Stimulated activated CD4-positive, alpha-beta T cell treated with anti-CD3 and anti-CD28 coated beads, Interleukin-15, amount 100 ng/mL, for 1 hour (primary cell): ENCODE measurements at regions not wholly inside any gene's neighbourhood (a gene's known extent, or its start where the extent isn't known, plus 50 kb on each side); places are given as distances from the start of the nearest gene placed in this dataset.
"Not testable (repeated sequence)": the region's sequence is repeated elsewhere in the genome, so short reads cannot be mapped to it uniquely, and the experiment has no call there.

ENCODE experiments used
- DNase-seq, 2 donors: peaks; one replicate each; pipeline ENCODE4 v3.0.0-alpha.2; 2020; ENCODE audit warnings: low read depth in 1 of 2, low spot score in 1 of 2

DNA sequence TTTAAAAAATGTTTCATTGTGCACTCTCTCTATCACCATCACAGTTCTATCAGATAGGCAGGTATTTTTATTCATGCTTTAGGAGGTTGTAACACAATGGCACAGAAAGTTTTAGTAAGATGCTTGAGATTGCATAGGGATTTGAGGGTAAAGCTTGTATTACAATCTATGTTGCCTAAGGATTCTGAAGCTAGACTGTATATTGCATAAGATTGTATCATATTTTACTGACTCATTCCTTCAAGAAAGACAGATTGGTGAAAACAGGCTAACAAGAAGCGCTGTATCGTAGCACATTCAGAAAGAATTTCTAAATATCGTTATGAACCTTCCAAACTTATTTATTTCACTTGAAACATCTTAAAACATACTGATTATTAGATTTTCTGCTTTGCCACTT is 577.7 kb downstream of the EBF1 start:
- no peak for DNase-seq

DNA sequence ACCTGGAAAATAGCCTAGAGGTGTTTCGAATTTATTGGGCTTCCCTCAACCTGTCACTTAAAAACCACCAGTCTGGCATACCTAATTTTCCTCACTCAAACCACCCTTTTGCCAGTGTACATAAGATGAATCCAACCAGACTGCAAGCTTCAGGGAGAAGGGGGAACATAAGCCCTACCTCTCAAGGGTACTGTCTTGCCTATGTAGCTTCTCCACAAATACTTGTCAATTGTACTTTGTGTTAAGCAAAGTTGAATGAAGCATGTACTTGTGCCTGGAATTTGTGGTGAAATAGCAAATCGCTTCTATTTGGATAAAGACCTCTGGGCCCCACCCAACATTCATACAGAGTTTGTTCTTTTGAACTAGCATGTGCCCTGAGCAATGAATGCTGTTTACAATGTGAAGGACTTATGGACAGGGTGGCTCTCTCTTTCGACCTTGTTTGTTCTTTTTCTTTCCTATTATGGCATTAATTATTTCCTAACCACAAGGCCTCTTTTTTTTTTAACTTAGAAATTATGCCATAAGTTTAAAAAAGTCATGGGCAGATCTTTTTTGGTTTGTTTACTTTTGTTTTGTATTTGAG is 580.2 kb downstream of the EBF1 start:
- no peak for DNase-seq

DNA sequence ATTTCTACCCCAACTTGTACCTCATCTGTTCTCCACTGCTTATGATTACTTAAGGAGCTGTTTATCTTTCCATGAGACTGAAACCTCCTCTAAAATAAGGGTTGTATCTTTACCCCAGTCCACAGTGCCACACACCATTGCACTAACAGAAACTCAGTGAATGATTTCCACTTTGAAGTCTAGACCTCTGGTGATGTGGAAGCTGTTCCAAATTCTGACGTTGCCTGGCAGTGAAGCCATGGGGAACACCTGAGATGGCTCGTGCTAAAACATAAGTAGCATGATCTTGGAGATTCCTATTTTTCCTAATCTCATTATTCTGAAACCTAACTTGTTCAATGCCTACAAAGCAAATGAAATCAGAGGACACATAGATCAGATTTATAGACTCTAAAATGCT is 583.2 kb downstream of the EBF1 start:
- no peak for DNase-seq

DNA sequence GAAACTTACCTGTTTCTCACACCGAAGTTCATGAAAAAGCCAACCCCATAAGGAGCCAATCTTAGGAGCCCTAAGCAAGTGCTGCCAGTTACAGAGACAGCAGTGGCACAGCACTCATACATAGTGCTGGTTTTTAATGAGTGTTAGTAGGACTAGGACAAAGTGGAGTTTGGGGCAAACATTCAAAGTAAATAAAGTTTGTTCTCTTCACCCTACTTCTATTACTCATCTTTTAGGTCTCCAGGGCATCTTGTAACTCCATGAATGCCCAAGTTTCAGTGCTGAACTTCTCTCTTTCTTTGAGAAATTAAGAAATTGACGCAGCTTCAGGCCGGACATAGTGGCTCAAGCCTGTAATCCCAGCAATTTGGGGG is 584.7 kb downstream of the EBF1 start:
- no peak for DNase-seq

DNA sequence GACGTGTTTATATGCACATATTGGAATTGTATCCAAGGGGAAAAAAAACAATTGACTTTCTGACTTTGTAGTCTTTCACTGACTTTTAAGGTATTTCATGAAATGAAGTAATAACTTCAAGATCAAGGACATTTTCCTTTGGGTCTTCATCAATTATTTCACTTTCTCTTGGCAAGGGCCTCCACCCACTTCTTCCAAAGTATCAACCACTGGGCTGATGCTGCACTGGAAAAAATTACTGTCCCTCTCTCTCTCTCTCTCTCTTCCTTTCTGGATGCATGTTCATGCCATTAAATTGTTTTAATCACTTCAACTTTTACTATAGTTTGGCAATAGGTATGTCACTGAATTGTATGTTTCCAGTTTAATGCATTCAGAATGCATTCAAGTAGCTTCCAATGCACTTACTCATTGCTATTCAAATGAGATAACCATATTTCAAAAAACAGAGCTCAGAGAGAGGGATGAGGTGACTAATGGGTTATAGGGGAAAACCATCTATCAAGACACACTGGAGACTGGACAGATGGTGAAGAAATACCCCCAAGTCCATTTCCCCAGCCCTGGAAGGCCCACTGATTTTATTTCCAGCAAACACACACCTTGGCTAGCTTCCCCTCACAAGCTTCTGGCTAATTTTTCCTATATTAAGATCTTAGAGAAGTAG is 585.3 kb downstream of the EBF1 start:
- no peak for DNase-seq

DNA sequence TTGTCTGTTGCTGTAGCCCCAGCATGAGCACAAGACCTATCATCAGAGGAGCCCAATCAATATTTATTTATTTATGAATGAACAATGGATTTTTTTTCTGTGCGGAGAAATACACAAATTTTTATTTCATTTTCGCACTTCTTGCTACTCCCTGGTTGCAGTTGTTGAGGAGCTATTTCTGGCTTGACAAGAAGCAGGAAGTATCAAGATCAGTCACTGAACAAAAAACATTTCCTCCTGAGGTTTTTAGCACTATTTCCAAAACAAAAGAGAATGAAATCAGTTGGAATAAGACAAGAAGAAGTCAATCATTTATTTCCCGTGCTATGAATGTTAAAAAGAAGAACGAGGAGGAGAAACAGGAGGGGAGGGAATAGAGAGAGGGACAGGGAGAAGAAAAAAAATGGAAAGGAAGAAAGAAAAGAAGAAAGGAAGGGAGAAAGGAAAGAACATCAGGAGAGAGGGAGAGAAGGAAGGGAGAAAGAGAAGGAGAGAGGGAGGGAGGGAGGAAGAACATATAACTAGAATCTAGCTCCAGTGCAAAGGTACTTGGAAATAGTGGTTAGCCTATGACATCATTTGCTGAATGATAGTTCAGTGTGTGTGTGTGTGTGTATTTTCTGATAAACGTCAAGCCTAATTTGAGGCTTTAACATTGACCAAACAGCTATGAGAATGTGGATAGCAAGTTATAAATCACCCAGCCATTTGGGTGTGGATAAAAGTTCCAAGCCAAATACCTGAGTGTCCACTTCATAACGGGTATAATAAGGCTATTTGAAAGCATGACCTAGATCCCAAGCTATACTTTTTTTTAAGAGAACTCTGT is 586.0 kb downstream of the EBF1 start:
- no peak for DNase-seq

DNA sequence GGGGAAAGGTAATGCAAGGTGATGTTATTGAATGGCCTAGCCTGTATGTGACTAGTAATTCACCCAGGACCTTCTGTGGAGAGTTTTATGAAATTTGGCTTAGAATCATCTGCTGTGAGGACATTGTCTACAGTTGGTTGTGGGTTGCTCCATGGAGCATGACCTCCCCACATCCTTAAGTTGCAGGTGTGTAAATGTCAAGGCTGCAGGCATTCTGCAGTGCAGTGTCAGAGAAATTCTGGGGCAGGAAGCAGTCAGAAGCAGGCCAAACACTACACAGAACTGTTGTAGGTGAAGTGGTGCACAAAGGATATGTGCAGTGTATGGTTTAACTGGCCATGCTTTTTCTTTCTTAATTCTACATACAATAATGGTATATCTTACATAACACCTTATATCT is 588.3 kb downstream of the EBF1 start:
- no peak for DNase-seq

DNA sequence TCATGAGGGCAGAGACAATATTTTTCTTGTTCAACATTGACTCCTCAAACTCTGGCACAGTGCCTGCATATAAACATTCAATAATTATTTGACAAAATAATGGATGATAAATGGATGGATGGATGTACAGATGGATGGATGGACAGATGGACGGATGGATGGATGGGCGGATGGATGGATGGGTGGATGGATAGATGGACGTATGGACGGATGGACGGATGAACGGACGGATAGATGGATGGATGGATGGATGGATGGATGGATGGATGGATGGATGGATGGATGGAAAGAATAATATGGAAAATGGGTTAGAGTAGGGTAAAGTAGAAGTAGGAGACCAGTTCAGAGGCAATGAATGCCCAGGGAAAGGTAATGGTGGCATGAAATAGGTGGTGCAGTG is 589.2 kb downstream of the EBF1 start:
- no peak for DNase-seq

DNA sequence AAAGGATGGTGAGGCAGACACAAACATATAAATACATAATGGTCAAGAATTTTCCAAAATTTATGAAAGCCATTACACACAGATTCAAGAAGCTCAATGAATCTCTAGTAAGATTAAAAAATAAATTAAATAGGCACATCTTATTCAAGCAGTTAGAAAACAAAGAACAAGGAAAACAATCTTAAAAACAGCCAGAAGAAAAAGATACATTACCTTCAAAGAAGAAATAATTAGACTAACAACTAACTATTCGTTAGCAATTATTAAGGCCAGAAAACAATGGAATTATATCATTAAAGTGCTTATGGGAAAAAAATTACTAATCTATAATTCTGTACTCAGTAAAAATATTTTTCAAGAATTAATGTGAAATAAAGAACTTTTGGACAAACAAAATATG is 593.1 kb downstream of the EBF1 start:
- no peak for DNase-seq

DNA sequence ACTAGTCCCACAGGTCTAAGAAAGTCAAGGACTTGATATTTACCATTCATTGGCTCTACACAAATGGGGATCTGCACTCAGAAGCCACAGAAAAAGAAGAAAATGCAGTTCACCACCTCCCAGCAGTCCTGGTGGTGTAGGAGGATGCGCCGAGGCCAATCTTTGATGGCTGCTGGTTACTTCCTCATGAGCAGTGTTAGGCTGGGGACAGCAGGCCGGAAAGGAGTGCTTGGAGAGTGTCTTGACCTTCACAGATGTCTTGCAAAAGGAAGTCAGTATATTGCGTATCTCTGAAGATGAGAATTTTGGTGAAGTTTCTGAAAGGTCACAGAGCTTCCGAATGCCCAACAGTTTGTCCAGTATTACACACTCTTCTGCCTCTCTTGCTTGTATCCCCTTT is 597.0 kb downstream of the EBF1 start:
- no peak for DNase-seq

DNA sequence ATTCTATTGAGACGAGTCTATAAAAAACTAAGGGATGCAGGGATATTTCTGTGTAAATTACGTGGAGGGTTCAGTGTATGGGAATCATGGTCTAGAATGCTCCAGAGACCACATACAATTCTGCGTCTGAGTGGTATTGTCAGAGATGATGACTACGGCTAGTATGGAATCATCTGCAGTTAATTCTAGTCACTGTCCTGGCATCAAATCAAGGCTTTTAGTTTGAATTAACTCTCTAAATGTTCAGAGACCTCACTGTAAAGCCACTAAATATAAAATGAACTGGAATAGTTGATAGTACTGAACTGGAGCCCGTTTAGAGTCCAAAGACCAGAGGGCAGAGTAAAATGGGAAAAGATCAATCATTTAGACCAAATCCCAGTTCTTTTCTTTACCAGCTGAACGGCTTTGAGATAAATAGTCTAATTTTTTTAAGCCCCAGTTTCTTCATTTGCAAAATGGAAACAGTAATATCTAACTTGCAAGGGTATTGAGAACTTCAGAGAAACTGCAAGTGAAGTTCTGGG is 599.8 kb downstream of the EBF1 start:
- no peak for DNase-seq

DNA sequence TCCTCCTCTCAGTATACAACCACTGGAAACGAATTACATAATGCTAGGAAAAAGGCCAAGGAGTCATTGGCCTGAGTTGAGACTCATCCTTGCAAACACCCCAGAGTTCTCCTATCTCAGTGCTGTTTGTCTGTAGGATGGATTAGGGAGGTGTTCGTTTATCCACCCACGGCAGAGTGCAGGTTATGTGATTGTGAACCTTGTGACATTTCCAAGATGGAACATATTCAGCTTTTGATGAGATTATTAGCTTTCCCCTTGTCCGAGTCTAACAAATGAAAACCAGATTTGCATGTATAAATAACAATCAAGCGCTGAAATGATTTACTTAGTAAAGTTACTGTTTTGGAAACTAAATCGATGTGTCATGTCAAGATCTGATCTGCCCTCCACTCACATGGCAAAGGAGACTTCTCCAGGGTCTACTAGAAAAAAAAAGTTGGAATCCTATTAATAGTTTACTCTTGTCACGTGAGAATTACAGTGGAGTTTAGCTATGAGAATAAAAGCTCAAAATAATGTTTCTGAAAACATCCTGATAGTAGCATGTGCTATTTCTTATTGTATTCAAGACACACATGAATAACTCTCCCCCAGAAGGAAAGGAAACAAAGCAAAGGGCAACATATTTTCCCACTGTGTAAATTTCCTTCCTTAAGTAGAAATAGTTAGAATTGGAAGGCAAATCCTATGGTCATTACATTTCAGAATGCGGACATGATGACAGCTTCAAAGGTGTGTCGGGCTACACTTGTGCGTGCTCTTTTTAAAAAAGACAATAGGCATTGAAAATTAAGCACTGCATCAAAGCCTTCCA is 600.4 kb downstream of the EBF1 start:
- DNase-seq, result no peak

DNA sequence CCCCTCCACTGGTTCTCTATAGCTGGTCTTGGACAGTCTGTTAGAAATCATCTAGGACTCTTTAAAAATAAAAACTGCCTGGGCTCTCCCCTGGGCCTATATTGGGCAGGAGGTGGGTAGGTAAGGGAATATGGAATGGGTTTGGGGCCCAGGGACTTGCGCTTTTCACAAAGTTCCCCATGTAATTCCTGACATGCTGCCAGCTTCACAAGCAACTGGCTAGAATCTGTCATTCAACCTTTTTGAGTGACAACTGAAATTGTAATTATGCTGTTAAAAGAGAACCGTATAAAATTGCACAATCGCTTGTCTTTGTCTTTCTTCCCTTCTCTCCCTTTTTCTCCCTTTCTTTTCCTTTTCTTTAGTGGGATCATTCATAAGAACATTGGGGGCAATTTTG is 603.1 kb downstream of the EBF1 start:
- no peak for DNase-seq

DNA sequence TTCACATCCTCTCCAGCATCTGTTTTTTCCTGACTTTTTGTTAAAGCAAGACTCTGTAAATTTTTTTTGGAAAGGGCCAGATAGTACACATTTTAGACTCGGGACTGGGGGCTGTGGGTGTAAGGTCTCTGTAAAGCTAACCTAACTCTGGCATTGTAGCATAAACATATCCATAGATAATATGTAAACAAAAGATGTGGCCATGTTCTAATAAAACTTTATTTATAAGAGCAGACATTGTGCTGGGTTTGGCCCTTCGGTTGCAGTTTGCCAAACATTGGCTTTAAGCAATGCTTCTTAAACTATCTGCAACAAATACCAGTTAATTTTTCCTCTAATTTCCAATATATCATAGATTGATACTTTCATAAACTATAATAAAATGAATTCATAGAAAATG is 605.2 kb downstream of the EBF1 start:
- DNase-seq, result no peak

DNA sequence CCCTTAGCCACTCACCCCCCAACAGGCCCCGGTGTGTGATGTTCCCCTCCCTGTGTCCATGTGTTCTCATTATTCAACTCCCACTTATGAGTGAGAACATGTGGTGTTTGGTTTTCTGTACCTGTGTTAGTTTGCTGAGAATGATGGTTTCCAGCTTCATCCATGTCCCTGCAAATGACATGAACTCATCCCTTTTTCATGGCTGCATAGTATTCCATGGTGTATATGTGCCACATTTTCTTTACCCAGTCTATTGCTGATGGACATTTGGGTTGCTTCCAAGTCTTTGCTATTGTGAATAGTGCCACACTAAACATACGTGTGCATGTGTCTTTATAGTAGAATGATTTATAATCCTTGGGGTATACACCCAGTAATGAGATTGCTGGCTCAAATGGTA is 605.7 kb downstream of the EBF1 start:
- DNase-seq, result not testable (repeated sequence)

DNA sequence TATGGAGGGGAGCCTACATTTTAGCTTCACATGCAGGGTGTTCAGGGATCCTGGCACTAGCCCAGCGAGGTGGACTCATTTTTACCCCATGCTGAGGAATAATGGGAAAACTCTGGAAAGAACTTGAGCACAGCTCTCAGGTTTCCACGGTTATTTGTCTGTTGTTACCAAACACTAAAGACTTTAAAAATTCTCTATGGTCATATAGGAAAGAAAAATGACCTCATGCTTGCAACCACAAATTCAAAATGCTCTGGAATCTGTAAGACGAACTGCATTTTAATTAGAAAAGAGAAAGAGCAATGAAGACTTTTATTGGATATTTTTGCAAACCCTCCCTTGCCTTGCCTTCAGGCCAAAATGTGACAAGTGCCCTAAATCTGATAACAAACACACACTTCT is 606.9 kb downstream of the EBF1 start:
- DNase-seq, result no peak

DNA sequence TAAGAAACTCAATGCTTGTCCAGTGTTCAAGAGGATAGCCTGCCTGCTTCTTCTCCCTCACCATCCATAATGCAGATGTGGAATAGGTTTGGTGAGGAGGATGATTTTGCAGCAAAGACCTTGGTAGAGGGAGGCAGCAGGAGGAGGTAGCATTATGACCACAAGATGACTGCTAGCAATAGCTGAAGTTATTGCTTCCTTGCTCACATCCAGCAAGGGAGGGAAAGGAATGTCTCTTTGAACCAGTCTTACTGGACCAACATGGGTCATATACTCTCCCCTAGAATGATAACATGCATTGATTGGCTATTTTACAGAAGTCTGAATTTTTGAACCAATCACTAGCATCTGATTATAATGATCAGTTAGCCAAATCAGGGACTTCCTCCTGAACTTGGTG is 607.6 kb downstream of the EBF1 start:
- no peak for DNase-seq

DNA sequence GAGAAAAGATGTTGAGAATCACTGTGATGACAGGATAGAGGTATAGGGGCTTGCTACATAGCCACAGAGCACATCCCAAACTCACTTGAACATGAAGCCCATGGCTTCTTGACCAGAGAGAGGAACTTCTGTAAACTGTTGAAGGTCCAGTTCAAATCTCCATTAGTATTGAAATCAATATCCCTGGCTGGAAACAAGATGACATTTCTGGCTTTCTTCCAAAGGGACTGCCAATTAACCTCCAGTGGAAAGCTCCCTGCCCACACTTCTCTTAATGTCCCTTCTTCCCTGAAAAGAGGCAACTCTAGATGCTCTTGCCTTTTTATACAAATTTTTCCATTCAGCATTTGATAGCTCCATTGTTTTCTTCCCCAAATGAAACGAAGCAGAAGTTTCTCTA is 612.1 kb downstream of the EBF1 start:
- DNase-seq, result no peak

DNA sequence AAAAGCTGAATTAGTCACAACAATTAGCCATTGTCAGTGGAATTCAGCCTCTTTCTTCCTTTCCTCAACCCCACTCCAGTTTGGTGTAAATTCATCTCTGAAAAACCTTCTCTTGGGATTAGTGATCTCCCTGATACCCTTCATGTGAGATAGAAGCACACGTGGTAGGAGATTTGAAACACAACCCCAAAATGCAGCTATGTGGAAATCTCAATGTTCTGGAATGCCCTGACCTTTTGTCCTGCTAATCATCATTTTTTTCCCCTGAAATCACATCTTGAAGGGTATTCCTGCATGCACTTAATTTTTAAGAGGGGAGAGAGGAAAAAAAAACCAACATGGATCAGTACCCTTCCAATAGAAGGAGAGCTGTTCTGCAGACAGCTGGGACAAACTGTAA is 612.6 kb downstream of the EBF1 start:
- no peak for DNase-seq

DNA sequence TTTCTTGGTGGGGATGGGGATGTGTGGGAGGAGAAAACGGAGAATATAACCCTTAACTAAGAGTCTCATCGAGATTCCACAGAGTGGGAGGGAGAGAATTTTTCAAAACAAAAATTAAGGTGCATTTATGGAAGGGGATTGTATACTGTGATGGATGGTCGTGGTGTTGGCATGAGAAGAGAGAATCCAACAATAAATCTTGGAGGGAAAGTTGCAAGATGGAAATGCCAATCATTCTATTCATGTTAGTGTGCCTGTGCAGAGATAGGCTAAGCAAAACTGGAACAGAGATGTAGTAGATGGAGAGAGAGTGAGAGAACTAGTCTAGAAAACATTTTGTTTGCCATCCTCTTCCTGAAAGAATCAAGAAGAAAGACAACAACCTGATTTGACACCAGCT is 613.1 kb downstream of the EBF1 start:
- no peak for DNase-seq

DNA sequence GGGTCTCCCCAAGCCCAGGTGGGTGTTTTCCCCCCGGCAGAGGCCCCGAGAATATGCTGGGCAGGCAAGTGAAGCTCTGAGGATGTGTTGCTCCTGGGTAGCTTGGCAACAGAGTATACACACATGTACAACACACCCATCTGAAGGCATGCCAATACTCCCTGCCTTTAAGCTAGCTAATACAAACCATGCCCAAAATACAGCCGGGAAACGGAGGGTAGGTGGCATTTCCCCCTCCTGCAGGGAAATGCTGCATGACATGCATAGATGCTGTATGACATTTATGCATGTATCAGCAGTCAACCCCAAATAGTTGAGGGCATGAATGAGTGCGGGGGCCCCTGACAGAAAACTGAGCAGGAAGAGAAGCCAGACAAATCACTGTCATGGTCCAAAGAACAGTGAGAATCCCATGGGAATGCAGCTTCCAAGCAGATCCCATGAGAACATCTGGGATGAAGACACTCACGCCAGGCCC is 614.1 kb downstream of the EBF1 start:
- no peak for DNase-seq
